ENCODE measurements at regions not wholly inside any gene's neighbourhood (a gene's known extent, or its start where the extent isn't known, plus 50 kb on each side); places are given as distances from the start of the nearest gene placed in this dataset.
"Not testable (repeated sequence)": the region's sequence is repeated elsewhere in the genome, so short reads cannot be mapped to it uniquely, and the experiment has no call there.

- no peak for DNase-seq
Observed at GRCh38 chrX:113892401-113892800, 691.5 kb upstream of the HTR2C start.

GRCh38 chrX:113873056-113873455 lies 710.8 kb upstream of the HTR2C start:
- DNase-seq, result no peak

GRCh38 chrX:113868711-113869110 lies 715.2 kb upstream of the HTR2C start:
- DNase-seq, result no peak

- DNase-seq, result no peak
Observed at GRCh38 chrX:113868177-113868576, 715.7 kb upstream of the HTR2C start.

GRCh38 chrX:113849408-113849807 lies 734.5 kb upstream of the HTR2C start:
- DNase-seq, result no peak

GRCh38 chrX:113833096-113834055 lies 750.5 kb upstream of the HTR2C start:
- DNase-seq, result no peak

- DNase-seq, result no peak
Observed at GRCh38 chrX:113828470-113828869, 755.4 kb upstream of the HTR2C start.

- DNase-seq, result no peak
Observed at GRCh38 chrX:113818346-113818745, 765.5 kb upstream of the HTR2C start.

- DNase-seq, result no peak
Observed at GRCh38 chrX:113804819-113805218, 779.1 kb upstream of the HTR2C start.

- no peak for DNase-seq
Observed at GRCh38 chrX:113804291-113804690, 779.6 kb upstream of the HTR2C start.

- no peak for DNase-seq
Observed at GRCh38 chrX:113802837-113803236, 781.0 kb upstream of the HTR2C start.

- no peak for DNase-seq
Observed at GRCh38 chrX:113800955-113801354, 782.9 kb upstream of the HTR2C start.

- DNase-seq, result no peak
Observed at GRCh38 chrX:113793563-113793962, 790.3 kb upstream of the HTR2C start.

GRCh38 chrX:113790987-113791386 lies 792.9 kb upstream of the HTR2C start:
- DNase-seq, result no peak

- not testable (repeated sequence) for DNase-seq
Observed at GRCh38 chrX:113784754-113785153, 799.1 kb upstream of the HTR2C start.

GRCh38 chrX:113770806-113771205 lies 813.1 kb upstream of the HTR2C start:
- no peak for DNase-seq

GRCh38 chrX:113770071-113770470 lies 813.8 kb upstream of the HTR2C start:
- DNase-seq, result no peak

GRCh38 chrX:113759422-113759821 lies 824.5 kb upstream of the HTR2C start:
- no peak for DNase-seq

GRCh38 chrX:113747274-113747973 lies 836.5 kb upstream of the HTR2C start:
- DNase-seq, result no peak

- no peak for DNase-seq
Observed at GRCh38 chrX:113743069-113743468, 840.8 kb upstream of the HTR2C start.

- no peak for DNase-seq
Observed at GRCh38 chrX:113741744-113742143, 842.1 kb upstream of the HTR2C start.

- no peak for DNase-seq
Observed at GRCh38 chrX:113728937-113729336, 854.9 kb upstream of the HTR2C start.

GRCh38 chrX:113726898-113727297 lies 857.0 kb upstream of the HTR2C start:
- DNase-seq, result no peak

- no peak for DNase-seq
Observed at GRCh38 chrX:113726466-113726865, 857.4 kb upstream of the HTR2C start.

All from DMS79 treated with DMSO at 0.1 percent for 48 hours (cell line).